Suppressor macrophage treated with lipopolysaccharide for 4 hours (primary cell): ENCODE measurements at regions not wholly inside any gene's neighbourhood (a gene's known extent, or its start where the extent isn't known, plus 50 kb on each side); places are given as distances from the start of the nearest gene placed in this dataset.

Source experiments
- DNase-seq: peaks from one replicate; pipeline ENCODE4 v3.0.0-alpha.2; 2020

GRCh38 chr5:54671681-54672080 lies 154.1 kb downstream of the SNX18 start:
- no peak for DNase-seq

- peak; percentile 94 for DNase-seq
These were observed 153.6 kb downstream of the SNX18 start for GRCh38 chr5:54671111-54671531.

GRCh38 chr5:54670281-54670680 lies 152.7 kb downstream of the SNX18 start:
- peak; percentile 47 for DNase-seq

- no peak for DNase-seq
These were observed 152.3 kb downstream of the SNX18 start for GRCh38 chr5:54669845-54670244.

- DNase-seq: peak; percentile 81
These were observed 151.7 kb downstream of the SNX18 start for GRCh38 chr5:54669285-54669684.

GRCh38 chr5:54668096-54668495 lies 150.5 kb downstream of the SNX18 start:
- no peak for DNase-seq

- DNase-seq: no peak
These were observed 149.6 kb downstream of the SNX18 start for GRCh38 chr5:54667136-54667535.

- peak; percentile 70 for DNase-seq
These were observed 146.3 kb downstream of the SNX18 start for GRCh38 chr5:54663866-54664265.

GRCh38 chr5:54661111-54661510 lies 143.6 kb downstream of the SNX18 start:
- DNase-seq: no peak

GRCh38 chr5:54659700-54660131 lies 142.2 kb downstream of the SNX18 start:
- DNase-seq: no peak

GRCh38 chr5:54658010-54658409 lies 140.5 kb downstream of the SNX18 start:
- DNase-seq: no peak

GRCh38 chr5:54656261-54656728 lies 138.7 kb downstream of the SNX18 start:
- DNase-seq: no peak

GRCh38 chr5:54655761-54656160 lies 138.2 kb downstream of the SNX18 start:
- no peak for DNase-seq

GRCh38 chr5:54655266-54655665 lies 137.7 kb downstream of the SNX18 start:
- DNase-seq: no peak

- DNase-seq: peak; percentile 70
These were observed 136.5 kb downstream of the SNX18 start for GRCh38 chr5:54653956-54654614.

GRCh38 chr5:54651482-54652076 lies 134.0 kb downstream of the SNX18 start:
- no peak for DNase-seq

- no peak for DNase-seq
These were observed 131.5 kb downstream of the SNX18 start for GRCh38 chr5:54649041-54649504.

- peak; percentile 89 for DNase-seq
These were observed 129.0 kb downstream of the SNX18 start for GRCh38 chr5:54646356-54647101.

- no peak for DNase-seq
These were observed 128.4 kb downstream of the SNX18 start for GRCh38 chr5:54645882-54646355.

GRCh38 chr5:54644226-54644625 lies 126.7 kb downstream of the SNX18 start:
- DNase-seq: no peak

- peak; percentile 51 for DNase-seq
These were observed 126.1 kb downstream of the SNX18 start for GRCh38 chr5:54643685-54644106.

GRCh38 chr5:54639621-54640020 lies 122.1 kb downstream of the SNX18 start:
- no peak for DNase-seq

GRCh38 chr5:54638106-54638505 lies 120.5 kb downstream of the SNX18 start:
- DNase-seq: no peak

- no peak for DNase-seq
These were observed 120.1 kb downstream of the SNX18 start for GRCh38 chr5:54637654-54638053.
